Ovary (tissue), 7 donors: ENCODE measurements at regions not wholly inside any gene's neighbourhood (a gene's known extent, or its start where the extent isn't known, plus 50 kb on each side); places are given as distances from the start of the nearest gene placed in this dataset.
"Not testable (repeated sequence)": the region's sequence is repeated elsewhere in the genome, so short reads cannot be mapped to it uniquely, and the experiment has no call there.

Experiments
- DNase-seq, 5 donors: peaks; one replicate each; pipeline ENCODE4 v3.0.0-alpha.2; 2019 to 2020
- H3K27ac ChIP-seq, 2 donors: fragments of 200-600 bp; one replicate each; pipeline versions ENCODE4 v1.5.1 to v1.8.0; 2019 to 2022
- H3K27me3 ChIP-seq: fragments of 200-600 bp; one replicate; pipeline ENCODE4 v1.8.0; 2022
- H3K36me3 ChIP-seq: fragments of 200-600 bp; sonication (generic); one replicate; pipeline ENCODE4 v1.5.1; 2019
- H3K4me1 ChIP-seq: one replicate; pipeline ENCODE4 v1.8.1; 2013; ENCODE audit warnings: mild to moderate bottlenecking, moderate library complexity; ENCODE audit not compliant: insufficient read depth
- H3K4me3 ChIP-seq: fragments of 200-600 bp; sonication (generic); one replicate; pipeline ENCODE4 v1.5.1; 2017
- H3K9me3 ChIP-seq, 2 donors: fragments of 200-600 bp in 1 of 2; sonication (generic) in 1 of 2; one replicate each; pipeline versions ENCODE4 v1.5.1 to v1.8.1; 2013 to 2019; ENCODE audit warnings: mild to moderate bottlenecking in 1 of 2, moderate library complexity in 1 of 2
- WGBS, 3 donors: extraction: QIAGEN DNeasy Blood & Tissue Kit in 1 of 3; methylation state at CpG; one replicate each; pipeline versions ENCODE4 v1.1.5 to v1.1.7; 2013 to 2017; 5-methylcytosine and 5-hydroxymethylcytosine counted together
- intact Hi-C, 4 donors: fragments of 100-400 bp; cut with DNase I; formaldehyde crosslinking; loops; one replicate each; pipeline versions ENCODE4 v1.11.0 to v1.15.1; 2022 to 2023
- donor health status: DM: no; HTN: no; CAD: no; lungs with moderate emphysema.
- donor health status: DM: no; HTN: no; CAD: no.
- donor health status: Bipolar disorder and iron deficiency.
- donor health status: DM: no; HTN: no; CAD: no.
- donor health status: DM: yes; HTN: yes; CAD: no.

DNA sequence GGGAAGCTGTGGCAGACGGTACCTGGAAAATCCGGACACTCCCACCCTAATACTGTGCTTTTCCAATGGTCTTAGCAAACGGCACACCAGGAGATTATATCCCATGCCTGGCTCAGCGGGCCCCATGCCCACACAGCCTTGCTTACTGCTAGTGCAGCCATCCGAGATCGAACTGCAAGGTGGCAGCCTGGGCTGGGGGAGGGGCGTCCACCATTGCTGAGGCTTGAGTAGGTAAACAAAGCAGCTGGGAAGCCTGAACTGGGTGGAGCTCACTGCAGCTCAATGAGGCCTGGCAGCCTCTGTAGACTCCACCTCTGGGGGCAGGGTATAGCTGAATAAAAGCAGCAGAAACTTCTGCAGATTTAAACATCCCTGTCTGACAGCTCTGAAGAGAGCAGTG is 4396.8 kb upstream of the OR11H1 start:
- peak in 3 of 5 donors; percentile 0 to 1 (median 1) for DNase-seq
- H3K9me3 ChIP-seq, H3K4me1 ChIP-seq, H3K4me3 ChIP-seq, intact Hi-C loops, H3K27me3 ChIP-seq, H3K36me3 ChIP-seq, H3K27ac ChIP-seq: not testable (repeated sequence)
- WGBS, 3 donors: 50 to 100% (median 84%) methylated on average over 1 to 3 of the region's 7 CpGs
